K562 (cell line): ENCODE measurements at regions not wholly inside any gene's neighbourhood (a gene's known extent, or its start where the extent isn't known, plus 50 kb on each side); places are given as distances from the start of the nearest gene placed in this dataset.

ENCODE experiments used
- ATAC-seq: fragments of 200-7000 bp; cut with Tn5 transposase; 3 replicates; pipeline ENCODE4 v1.9.1; 2020; ENCODE audit warnings: moderate library complexity
- BruUV-seq: library from RNA; stranded (reverse); fragments of 400-500 nt; replicated peaks from 2 replicates; lab custom pipeline; 2021; lab: Mats Ljungman, UMichigan
- CTCF ChIA-PET: fragments of 300-600 bp; formaldehyde crosslinking; extraction: SDS; loops from one replicate; lab custom pipeline; 2021; ENCODE audit warnings: low intra/inter-chr PET ratio; lab: Yijun Ruan, JAX
- POLR2A ChIA-PET: fragments of 300-600, 350-650 bp; sonication (Branson Sonifier 250); formaldehyde crosslinking; extraction: SDS; loops from one replicate; lab custom pipeline; 2021; ENCODE audit warnings: antibody characterized with exemption, inconsistent platforms; lab: Yijun Ruan, JAX
- DNase-seq, 4 experiments: peaks; one replicate each; pipeline versions ENCODE4 v3.0.0 to v3.0.0-alpha.2; 2011 to 2018; ENCODE audit warnings: low spot score in 3 of 4, mixed read lengths in 3 of 4; ENCODE audit errors: extremely low read depth in 1 of 4
- FAIRE-seq: peaks from 2 replicates; lab custom pipeline; 2011; peaks lifted over from hg19 to GRCh38; lab: Jason Lieb, UNC
- H2AFZ ChIP-seq: 2 replicates; pipeline ENCODE4 v1.6.0; 2011; ENCODE audit warnings: low read depth, low read length, control low read depth, inconsistent platforms
- H3K27ac ChIP-seq: fragments of 200-600 bp; 3 replicates; pipeline ENCODE4 v1.8.0; 2011; ENCODE audit warnings: low read depth, mild to moderate bottlenecking, control low read depth, inconsistent platforms, low read length, moderate library complexity, mixed read lengths; ENCODE audit errors: extremely low read depth
- H3K27me3 ChIP-seq, 2 experiments: fragments of 300-600 bp in 1 of 2; 2 replicates in 1 of 2; 3 replicates in 1 of 2; pipeline versions ENCODE4 v1.6.0 to v1.8.0; 2011; ENCODE audit warnings: inconsistent platforms in 2 of 2, low read length in 2 of 2, mild to moderate bottlenecking in 1 of 2, mixed read lengths in 1 of 2, moderate library complexity in 1 of 2; ENCODE audit not compliant: control insufficient read depth in 2 of 2, insufficient read depth in 2 of 2
- H3K36me3 ChIP-seq: fragments of 300-600 bp; 3 replicates; pipeline ENCODE4 v1.8.0; 2011; ENCODE audit warnings: mild to moderate bottlenecking, low read length, inconsistent platforms; ENCODE audit not compliant: control insufficient read depth, insufficient read depth
- H3K4me1 ChIP-seq, 2 experiments: fragments of 200-600 bp in 1 of 2; replicated peaks in 1 of 2; 2 replicates in 1 of 2; 3 replicates in 1 of 2; pipeline versions ENCODE4 v1.5.1 to v1.8.0; 2011; ENCODE audit warnings: inconsistent platforms in 2 of 2, low read length in 2 of 2, mild to moderate bottlenecking in 1 of 2, mixed read lengths in 1 of 2, moderate library complexity in 1 of 2; ENCODE audit not compliant: control insufficient read depth in 2 of 2, insufficient read depth in 2 of 2
- H3K4me2 ChIP-seq: 2 replicates; pipeline ENCODE4 v1.6.1; 2011; ENCODE audit warnings: low read length, control low read depth, inconsistent platforms, mixed read lengths; ENCODE audit not compliant: insufficient read depth
- H3K4me3 ChIP-seq: fragments of 200-600 bp; sonication (generic), shearing (Covaris generic); 2 replicates; pipeline ENCODE4 v1.5.1; 2016; ENCODE audit warnings: control low read depth, inconsistent platforms
- H3K79me2 ChIP-seq: fragments of 200-600 bp; 3 replicates; pipeline ENCODE4 v1.8.0; 2011; ENCODE audit warnings: low read length, inconsistent platforms; ENCODE audit not compliant: control insufficient read depth, insufficient read depth
- H3K9ac ChIP-seq, 2 experiments: 2 replicates each; pipeline versions ENCODE4 v1.6.0 to v1.6.1; 2011; ENCODE audit warnings: low read depth in 2 of 2, low read length in 2 of 2, control low read depth in 1 of 2, inconsistent platforms in 1 of 2, mild to moderate bottlenecking in 1 of 2, mixed read lengths in 1 of 2; ENCODE audit not compliant: insufficient read depth in 1 of 2
- H3K9me1 ChIP-seq: one replicate; pipeline ENCODE4 v1.6.0; 2011; ENCODE audit warnings: inconsistent platforms, mild to moderate bottlenecking, low read length, moderate library complexity; ENCODE audit not compliant: control insufficient read depth, insufficient read depth
- H3K9me3 ChIP-seq: replicated peaks from 2 replicates; pipeline ENCODE4 v1.5.1; 2011; ENCODE audit warnings: low read depth, low read length, inconsistent platforms; ENCODE audit not compliant: control insufficient read depth, insufficient read depth
- H4K20me1 ChIP-seq: replicated peaks from 2 replicates; pipeline ENCODE4 v1.6.1; 2011; ENCODE audit warnings: low read length, inconsistent platforms, mixed read lengths; ENCODE audit not compliant: control insufficient read depth, insufficient read depth
- ADNP ChIP-seq: fragments of 200-800 bp; sonication (Bioruptor generic); IDR thresholded peaks from 2 replicates; pipeline ENCODE4 v1.6.1; 2016; ENCODE audit warnings: missing genetic modification characterization, missing compliant biosample characterization
- GABPB1 ChIP-seq: sonication (generic); formaldehyde crosslinking; IDR thresholded peaks from 2 replicates; pipeline ENCODE4 v1.8.0; 2022; ENCODE audit warnings: mild to moderate bottlenecking, missing genetic modification reagents
- GATAD2A ChIP-seq: fragments of 450-650 bp; IDR thresholded peaks from 2 replicates; pipeline ENCODE4 v1.6.1; 2017
- MEIS2 ChIP-seq: fragments of 450-650 bp; IDR thresholded peaks from 2 replicates; pipeline ENCODE4 v1.6.1; 2014; ENCODE audit warnings: mild to moderate bottlenecking; ENCODE audit not compliant: partially characterized antibody
- MGA ChIP-seq: fragments of 450-650 bp; IDR thresholded peaks from 2 replicates; pipeline ENCODE4 v1.6.1; 2016; ENCODE audit warnings: mild to moderate bottlenecking, moderate library complexity
- PATZ1 ChIP-seq: fragments of 250-450 bp; sonication (Bioruptor Pico); IDR thresholded peaks from 2 replicates; pipeline ENCODE4 v1.5.0; 2020; ENCODE audit warnings: mild to moderate bottlenecking, borderline replicate concordance
- ZNF232 ChIP-seq: sonication (generic); formaldehyde crosslinking; IDR thresholded peaks from 2 replicates; pipeline ENCODE4 v1.8.0; 2022; ENCODE audit warnings: mild to moderate bottlenecking, missing genetic modification reagents
- ZNF395 ChIP-seq: fragments of 200-800 bp; sonication (Bioruptor generic); IDR thresholded peaks from 2 replicates; pipeline ENCODE4 v1.6.1; 2017; ENCODE audit warnings: missing genetic modification characterization, missing compliant biosample characterization
- WGBS: fragments of 100-300 bp; shearing (Covaris generic); methylation state at CpG from one replicate; pipeline ENCODE4 v1.1.6; 2016; ENCODE audit warnings: low coverage, mixed read lengths; ENCODE audit not compliant: insufficient coverage; ENCODE audit errors: missing lambda C conversion rate; 5-methylcytosine and 5-hydroxymethylcytosine counted together
- in situ Hi-C: fragments of 300-500 bp; cut with MboI; formaldehyde crosslinking; loops from 4 replicates; pipeline ENCODE4 v1.15.0; 2018; ENCODE audit warnings: inconsistent platforms, mixed read lengths
- intact Hi-C: fragments of 100-400 bp; cut with micrococcal nuclease; formaldehyde crosslinking; loops from 2 replicates; pipeline ENCODE4 v1.14.2; 2022

GRCh38 chr4:159864337-159864736 lies 761.5 kb downstream of the RAPGEF2 start:
- ATAC-seq (no peak), FAIRE-seq (no peak), DNase-seq (no peak)
- no peak overlapping the region for H3K9ac ChIP-seq
- no peak overlapping the region for H3K4me2 ChIP-seq
- H3K36me3 ChIP-seq = no peaks in the 10 kb centered on the region
- no peak overlapping the region for H2AFZ ChIP-seq
- H3K27me3 ChIP-seq = no peaks in the 10 kb centered on the region
- no peak overlapping the region for H3K27ac ChIP-seq
- H3K9me3 ChIP-seq = no peaks in the 10 kb centered on the region
- BruUV-seq = no TSS peak
- ChIA-PET POLR2A (no interaction called here), CTCF (no interaction called here)
- WGBS = 0% methylated on average over 2 of the region's 3 CpGs
- no peaks in the 10 kb centered on the region for H3K9me1 ChIP-seq
- H3K79me2 ChIP-seq = no peaks in the 10 kb centered on the region
- intact Hi-C loops (no loop called here), in situ Hi-C loops (no loop called here)
- H3K4me1 ChIP-seq = no peaks in the 10 kb centered on the region
- no peaks in the 10 kb centered on the region for H4K20me1 ChIP-seq
- H3K4me3 ChIP-seq = no peak overlapping the region
- TF ChIP-seq GABPB1 (CRISPR knock-in tag) = no peak
- no peak for TF ChIP-seq ZNF395
- TF ChIP-seq ZNF232 (CRISPR knock-in tag) = no peak
- no peak for TF ChIP-seq ADNP (tag)
- TF ChIP-seq MEIS2 = no peak
- no peak for TF ChIP-seq MGA
- TF ChIP-seq GATAD2A = no peak
- TF ChIP-seq PATZ1 (CRISPR knock-in tag) = no peak
